Stomach (tissue), 8 donors: ENCODE measurements at regions not wholly inside any gene's neighbourhood (a gene's known extent, or its start where the extent isn't known, plus 50 kb on each side); places are given as distances from the start of the nearest gene placed in this dataset.

Source experiments
- DNase-seq, 2 donors: peaks; one replicate each; pipeline versions ENCODE4 v3.0.0 to v3.0.0-alpha.2; 2013 to 2019
- H3K27ac ChIP-seq, 5 donors: fragments of 200-600 bp in 4 of 5; sonication (generic) in 4 of 5; one replicate each; pipeline ENCODE4 v1.5.1; 2013 to 2019; ENCODE audit warnings: mild to moderate bottlenecking in 1 of 5, moderate library complexity in 1 of 5
- H3K27me3 ChIP-seq, 3 donors: fragments of 200-600 bp; sonication (generic); one replicate each; pipeline ENCODE4 v1.5.1; 2017 to 2019; ENCODE audit warnings: mixed run types in 1 of 3
- H3K36me3 ChIP-seq, 4 donors: fragments of 200-600 bp; sonication (generic); 1 replicate in 3 of 4; 2 replicates in 1 of 4; pipeline ENCODE4 v1.5.1; 2016 to 2019
- H3K4me1 ChIP-seq, 4 donors: fragments of 200-600 bp; sonication (generic); one replicate each; pipeline ENCODE4 v1.5.1; 2016 to 2019
- H3K4me3 ChIP-seq, 4 donors: fragments of 200-600 bp; sonication (generic) in 3 of 4; one replicate each; pipeline ENCODE4 v1.5.1; 2016 to 2019; ENCODE audit warnings: mild to moderate bottlenecking in 1 of 4
- H3K9me3 ChIP-seq, 4 donors: fragments of 200-600 bp; sonication (generic); one replicate each; pipeline ENCODE4 v1.5.1; 2016 to 2019
- EP300 ChIP-seq: sonication (generic); formaldehyde crosslinking; IDR thresholded peaks from one replicate; pipeline ENCODE4 v1.6.1; 2017; ENCODE audit warnings: antibody characterized with exemption
- POLR2A ChIP-seq, 4 donors: fragments of 450-650 bp; IDR thresholded peaks; one replicate each; pipeline ENCODE4 v1.6.1; 2016; ENCODE audit warnings: antibody characterized with exemption in 4 of 4, control low read depth in 2 of 4, mild to moderate bottlenecking in 1 of 4, moderate library complexity in 1 of 4
- POLR2AphosphoS5 ChIP-seq, 3 donors: sonication (generic); formaldehyde crosslinking; IDR thresholded peaks; one replicate each; pipeline ENCODE4 v1.6.1; 2016; ENCODE audit warnings: antibody characterized with exemption in 3 of 3
- WGBS, 5 donors: extraction: QIAGEN DNeasy Blood & Tissue Kit in 3 of 5; methylation state at CpG; one replicate each; pipeline versions ENCODE4 v1.1.5 to v1.1.7; 2013 to 2018; 5-methylcytosine and 5-hydroxymethylcytosine counted together
- intact Hi-C: fragments of 100-400 bp; cut with DNase I; formaldehyde crosslinking; loops from one replicate; pipeline ENCODE4 v1.15.1; 2023; ENCODE audit warnings: low total_unique reads
- TF ChIP-seq, protein P1 (sequence below), 7 experiments: fragments of 450-650 bp in 4 of 7; fragments of 200-600 bp in 3 of 7; sonication (generic) in 3 of 7; IDR thresholded peaks; one replicate each; pipeline ENCODE4 v1.5.1; 2016 to 2019; ENCODE audit warnings: antibody characterized with exemption in 7 of 7, control low read depth in 2 of 7, mild to moderate bottlenecking in 1 of 7
- donor health status: healthy with polysubstance abuse.
- donor health status: Bipolar disorder and iron deficiency.
- donor health status: healthy.

GRCh38 chr15:96038131-96038530, 292.4 kb upstream of the NR2F2 start:
- no peak overlapping the region for H3K4me3 ChIP-seq
- H3K27ac ChIP-seq = no peak overlapping the region
- TF ChIP-seq POLR2A (IDR thresholded peaks at IDR 0.05) (no peak), EP300 (no peak), POLR2AphosphoS5 (IDR thresholded peaks at IDR 0.05) (no peak)
- TF ChIP-seq, protein P1, sequence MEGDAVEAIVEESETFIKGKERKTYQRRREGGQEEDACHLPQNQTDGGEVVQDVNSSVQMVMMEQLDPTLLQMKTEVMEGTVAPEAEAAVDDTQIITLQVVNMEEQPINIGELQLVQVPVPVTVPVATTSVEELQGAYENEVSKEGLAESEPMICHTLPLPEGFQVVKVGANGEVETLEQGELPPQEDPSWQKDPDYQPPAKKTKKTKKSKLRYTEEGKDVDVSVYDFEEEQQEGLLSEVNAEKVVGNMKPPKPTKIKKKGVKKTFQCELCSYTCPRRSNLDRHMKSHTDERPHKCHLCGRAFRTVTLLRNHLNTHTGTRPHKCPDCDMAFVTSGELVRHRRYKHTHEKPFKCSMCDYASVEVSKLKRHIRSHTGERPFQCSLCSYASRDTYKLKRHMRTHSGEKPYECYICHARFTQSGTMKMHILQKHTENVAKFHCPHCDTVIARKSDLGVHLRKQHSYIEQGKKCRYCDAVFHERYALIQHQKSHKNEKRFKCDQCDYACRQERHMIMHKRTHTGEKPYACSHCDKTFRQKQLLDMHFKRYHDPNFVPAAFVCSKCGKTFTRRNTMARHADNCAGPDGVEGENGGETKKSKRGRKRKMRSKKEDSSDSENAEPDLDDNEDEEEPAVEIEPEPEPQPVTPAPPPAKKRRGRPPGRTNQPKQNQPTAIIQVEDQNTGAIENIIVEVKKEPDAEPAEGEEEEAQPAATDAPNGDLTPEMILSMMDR (IDR thresholded peaks at IDR 0.05) = no peak
- H3K9me3 ChIP-seq = no peaks in the 10 kb centered on the region
- H3K27me3 ChIP-seq = no peaks in the 10 kb centered on the region
- DNase-seq = no peak
- intact Hi-C loops = no loop called here
- H3K36me3 ChIP-seq = no peaks in the 10 kb centered on the region
- 0 to 92% (median 88%) methylated on average over 1 of the region's 1 CpG for WGBS, 5 donors
- H3K4me1 ChIP-seq = no peaks in the 10 kb centered on the region

DNA sequence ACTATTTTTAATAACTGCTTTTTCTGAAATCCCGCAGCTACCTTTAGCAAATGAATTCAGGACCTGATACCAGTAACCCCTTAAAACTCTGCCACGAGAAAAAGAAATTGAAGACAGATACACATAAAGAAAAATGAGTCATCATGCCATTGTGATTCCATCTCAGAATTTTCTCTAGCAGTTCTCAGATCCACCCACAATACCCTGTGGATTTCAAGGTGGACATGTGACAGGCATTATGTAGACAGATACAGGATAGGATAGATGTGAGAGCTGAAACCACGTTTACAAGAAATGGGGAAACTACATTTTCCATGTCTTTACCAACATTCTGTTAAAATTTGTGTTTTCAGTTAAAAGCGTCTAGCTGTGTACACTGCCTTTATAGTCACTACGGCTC, 291.9 kb upstream of the NR2F2 start:
- Histone ChIP-seq H3K36me3 (no peaks in the 10 kb centered on the region), H3K4me3 (no peak overlapping the region), H3K27me3 (no peaks in the 10 kb centered on the region), H3K27ac (no peak overlapping the region), H3K9me3 (no peaks in the 10 kb centered on the region), H3K4me1 (no peaks in the 10 kb centered on the region)
- TF ChIP-seq POLR2A (IDR thresholded peaks at IDR 0.05) (no peak), EP300 (no peak), POLR2AphosphoS5 (IDR thresholded peaks at IDR 0.05) (no peak)
- TF ChIP-seq, protein P1 (IDR thresholded peaks at IDR 0.05) = no peak
- WGBS, 5 donors = 75 to 79% (median 79%) methylated on average over 5 of the region's 5 CpGs
- intact Hi-C loops = no loop called here
- no peak for DNase-seq

DNA sequence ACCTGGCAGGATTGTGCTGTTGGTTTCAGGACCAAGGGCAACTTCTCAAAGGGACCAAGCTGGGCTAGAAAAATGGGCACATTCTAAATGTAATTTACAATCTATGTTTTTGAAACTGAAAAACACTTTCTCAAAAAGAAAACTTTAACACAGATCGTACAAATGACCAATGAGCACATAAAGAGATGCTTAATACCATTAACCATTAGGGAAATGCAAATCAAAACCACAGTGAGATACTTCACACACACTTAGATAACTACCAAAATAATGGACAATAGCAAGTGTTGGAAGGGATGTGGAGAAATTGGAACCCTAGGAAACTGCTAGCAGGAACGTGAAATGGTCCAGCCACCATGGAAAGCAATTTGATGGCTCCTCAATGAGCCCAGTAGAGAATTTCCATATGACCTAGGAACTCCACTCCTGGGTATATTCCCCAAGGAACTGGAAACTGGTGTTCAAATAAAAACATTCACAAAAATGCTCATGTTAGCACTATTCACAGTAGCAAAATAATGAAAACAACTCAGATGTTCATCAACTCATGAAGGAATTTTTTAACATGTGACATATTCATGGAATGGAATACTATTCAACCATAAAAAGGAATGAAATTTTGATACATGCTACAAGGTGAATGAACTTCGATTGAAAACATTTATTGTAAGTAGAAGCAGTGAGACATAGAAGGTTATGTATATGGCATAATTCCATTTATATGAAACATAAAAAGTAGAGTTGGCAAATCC, 288.3 kb upstream of the NR2F2 start:
- H3K4me3 ChIP-seq = no peak overlapping the region
- no peaks in the 10 kb centered on the region for H3K9me3 ChIP-seq
- H3K27me3 ChIP-seq = no peaks in the 10 kb centered on the region
- TF ChIP-seq POLR2AphosphoS5 (IDR thresholded peaks at IDR 0.05) (no peak), EP300 (no peak), POLR2A (IDR thresholded peaks at IDR 0.05) (no peak)
- TF ChIP-seq, protein P1 (IDR thresholded peaks at IDR 0.05) = no peak
- H3K36me3 ChIP-seq = no peaks in the 10 kb centered on the region
- 82 to 87% (median 84%) methylated on average over 3 of the region's 3 CpGs for WGBS, 5 donors
- no peak for DNase-seq
- H3K27ac ChIP-seq = no peak overlapping the region
- H3K4me1 ChIP-seq = peaks cover 0 to 7% (median 3%) of the 10 kb centered on the region in 4 donors
- intact Hi-C loops = no loop called here

- TF ChIP-seq EP300 = no peak
- no peak for TF ChIP-seq POLR2AphosphoS5 (IDR thresholded peaks at IDR 0.05)
- TF ChIP-seq, protein P1 (IDR thresholded peaks at IDR 0.05) = no peak
- TF ChIP-seq POLR2A (IDR thresholded peaks at IDR 0.05) = no peak
- no peak for DNase-seq
- no peak overlapping the region for H3K4me3 ChIP-seq
- no peak overlapping the region for H3K27ac ChIP-seq
- H3K27me3 ChIP-seq = no peaks in the 10 kb centered on the region
- H3K9me3 ChIP-seq = no peaks in the 10 kb centered on the region
- H3K4me1 ChIP-seq = peaks cover 0 to 13% (median 9%) of the 10 kb centered on the region in 4 donors
- intact Hi-C loops = no loop called here
- no peaks in the 10 kb centered on the region for H3K36me3 ChIP-seq
- 49 to 69% (median 64%) methylated on average over 8 of the region's 8 CpGs for WGBS, 5 donors
These were observed 287.7 kb upstream of the NR2F2 start for GRCh38 chr15:96042734-96043224.
